ENCODE measurements at regions not wholly inside any gene's neighbourhood (a gene's known extent, or its start where the extent isn't known, plus 50 kb on each side); places are given as distances from the start of the nearest gene placed in this dataset.
A peak's percentile ranks its signal among the peaks of the same experiment; 100 is the strongest.

GRCh38 chr17:409848-410542 is 57.4 kb upstream of the RPH3AL start (continued):
- TF ChIP-seq NFAT5 (CRISPR knock-in tag; IDR thresholded peaks at IDR 0.05) (no peak), CCDC6 (CRISPR knock-in tag; IDR thresholded peaks at IDR 0.05) (no peak), CHD2 (IDR thresholded peaks at IDR 0.05; ENCODE audit: low read depth, low read length) (no peak), RBM22 (optimal IDR thresholded peaks at IDR 0.05; ENCODE audit: low read length) (no peak), NCOA1 (CRISPR knock-in tag; IDR thresholded peaks at IDR 0.05) (no peak), ZBTB25 (CRISPR knock-in tag; IDR thresholded peaks at IDR 0.05) (no peak), ZNF646 (CRISPR knock-in tag; IDR thresholded peaks at IDR 0.05) (no peak), MAFG (CRISPR knock-in tag; IDR thresholded peaks at IDR 0.05) (no peak), ZNF354B (CRISPR knock-in tag; IDR thresholded peaks at IDR 0.05) (no peak), ZNF136 (CRISPR knock-in tag; IDR thresholded peaks at IDR 0.05; ENCODE audit: low read depth) (0 out of 2 replicates have a peak, but pooled peaks have one; percentile 36), ZNF451 (CRISPR knock-in tag; IDR thresholded peaks at IDR 0.05) (peak; percentile 93), ZNF777 (CRISPR knock-in tag; IDR thresholded peaks at IDR 0.05) (no peak; the same call in 1 of the 2 replicates), RCOR2 (CRISPR knock-in tag; IDR thresholded peaks at IDR 0.05) (no peak), ZNF460 (CRISPR knock-in tag; IDR thresholded peaks at IDR 0.05; ENCODE audit: borderline replicate concordance) (no peak), MYPOP (CRISPR knock-in tag; IDR thresholded peaks at IDR 0.05) (no peak), ZNF703 (CRISPR knock-in tag; IDR thresholded peaks at IDR 0.05; ENCODE audit: borderline replicate concordance) (no peak)

All from HepG2 (cell line).